Ovary (tissue), 7 donors: ENCODE measurements at regions not wholly inside any gene's neighbourhood (a gene's known extent, or its start where the extent isn't known, plus 50 kb on each side); places are given as distances from the start of the nearest gene placed in this dataset.

ENCODE experiments used
- DNase-seq, 5 donors: peaks; one replicate each; pipeline ENCODE4 v3.0.0-alpha.2; 2019 to 2020
- H3K27ac ChIP-seq, 2 donors: fragments of 200-600 bp; one replicate each; pipeline versions ENCODE4 v1.5.1 to v1.8.0; 2019 to 2022
- H3K27me3 ChIP-seq: fragments of 200-600 bp; one replicate; pipeline ENCODE4 v1.8.0; 2022
- H3K36me3 ChIP-seq: fragments of 200-600 bp; sonication (generic); one replicate; pipeline ENCODE4 v1.5.1; 2019
- H3K4me1 ChIP-seq: one replicate; pipeline ENCODE4 v1.8.1; 2013; ENCODE audit warnings: mild to moderate bottlenecking, moderate library complexity; ENCODE audit not compliant: insufficient read depth
- H3K4me3 ChIP-seq: fragments of 200-600 bp; sonication (generic); one replicate; pipeline ENCODE4 v1.5.1; 2017
- H3K9me3 ChIP-seq, 2 donors: fragments of 200-600 bp in 1 of 2; sonication (generic) in 1 of 2; one replicate each; pipeline versions ENCODE4 v1.5.1 to v1.8.1; 2013 to 2019; ENCODE audit warnings: mild to moderate bottlenecking in 1 of 2, moderate library complexity in 1 of 2
- EP300 ChIP-seq: sonication (generic); formaldehyde crosslinking; IDR thresholded peaks from one replicate; pipeline ENCODE4 v1.6.1; 2017; ENCODE audit warnings: antibody characterized with exemption
- POLR2A ChIP-seq: fragments of 450-650 bp; IDR thresholded peaks from one replicate; pipeline ENCODE4 v1.6.1; 2017; ENCODE audit warnings: antibody characterized with exemption, mild to moderate bottlenecking, moderate library complexity
- WGBS, 3 donors: extraction: QIAGEN DNeasy Blood & Tissue Kit in 1 of 3; methylation state at CpG; one replicate each; pipeline versions ENCODE4 v1.1.5 to v1.1.7; 2013 to 2017; 5-methylcytosine and 5-hydroxymethylcytosine counted together
- intact Hi-C, 4 donors: fragments of 100-400 bp; cut with DNase I; formaldehyde crosslinking; loops; one replicate each; pipeline versions ENCODE4 v1.11.0 to v1.15.1; 2022 to 2023
- TF ChIP-seq, protein P1 (sequence below), 3 donors: fragments of 450-650 bp in 2 of 3; fragments of 200-600 bp in 1 of 3; IDR thresholded peaks; one replicate each; pipeline versions ENCODE4 v1.5.1 to v1.8.0; 2016 to 2022; ENCODE audit warnings: antibody characterized with exemption in 3 of 3, mild to moderate bottlenecking in 1 of 3
- donor health status: DM: no; HTN: no; CAD: no; lungs with moderate emphysema.
- donor health status: DM: no; HTN: no; CAD: no.
- donor health status: Bipolar disorder and iron deficiency.
- donor health status: DM: no; HTN: no; CAD: no.
- donor health status: DM: yes; HTN: yes; CAD: no.

DNA sequence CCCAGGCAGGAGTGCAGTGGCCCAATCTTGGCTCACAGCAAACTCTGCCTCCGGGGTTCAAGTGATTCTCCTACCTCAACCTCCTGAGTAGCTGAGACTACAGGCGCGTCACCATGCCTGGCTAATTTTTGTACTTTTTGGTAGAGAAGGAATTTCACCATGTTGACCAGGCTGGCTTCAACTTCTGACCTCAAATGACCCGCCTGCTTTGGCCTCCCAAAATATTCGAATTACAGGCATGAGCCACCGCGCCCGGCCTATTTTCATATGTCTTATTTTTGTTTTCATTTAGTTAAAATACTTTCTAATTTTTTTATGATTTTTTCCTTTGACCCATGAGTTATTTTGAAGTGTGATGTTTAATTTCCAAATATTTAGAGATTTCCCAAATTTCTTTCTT is 143.6 kb upstream of the VRK1 start:
- Histone ChIP-seq H3K27ac (no peak overlapping the region), H3K4me3 (no peak overlapping the region), H3K27me3 (no peaks in the 10 kb centered on the region), H3K4me1 (no peaks in the 10 kb centered on the region), H3K9me3 (no peaks in the 10 kb centered on the region), H3K36me3 (no peaks in the 10 kb centered on the region)
- TF ChIP-seq, protein P1, sequence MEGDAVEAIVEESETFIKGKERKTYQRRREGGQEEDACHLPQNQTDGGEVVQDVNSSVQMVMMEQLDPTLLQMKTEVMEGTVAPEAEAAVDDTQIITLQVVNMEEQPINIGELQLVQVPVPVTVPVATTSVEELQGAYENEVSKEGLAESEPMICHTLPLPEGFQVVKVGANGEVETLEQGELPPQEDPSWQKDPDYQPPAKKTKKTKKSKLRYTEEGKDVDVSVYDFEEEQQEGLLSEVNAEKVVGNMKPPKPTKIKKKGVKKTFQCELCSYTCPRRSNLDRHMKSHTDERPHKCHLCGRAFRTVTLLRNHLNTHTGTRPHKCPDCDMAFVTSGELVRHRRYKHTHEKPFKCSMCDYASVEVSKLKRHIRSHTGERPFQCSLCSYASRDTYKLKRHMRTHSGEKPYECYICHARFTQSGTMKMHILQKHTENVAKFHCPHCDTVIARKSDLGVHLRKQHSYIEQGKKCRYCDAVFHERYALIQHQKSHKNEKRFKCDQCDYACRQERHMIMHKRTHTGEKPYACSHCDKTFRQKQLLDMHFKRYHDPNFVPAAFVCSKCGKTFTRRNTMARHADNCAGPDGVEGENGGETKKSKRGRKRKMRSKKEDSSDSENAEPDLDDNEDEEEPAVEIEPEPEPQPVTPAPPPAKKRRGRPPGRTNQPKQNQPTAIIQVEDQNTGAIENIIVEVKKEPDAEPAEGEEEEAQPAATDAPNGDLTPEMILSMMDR (IDR thresholded peaks at IDR 0.05), result no peak
- TF ChIP-seq POLR2A (no peak), EP300 (no peak)
- no peak for DNase-seq
- intact Hi-C loops, result no loop called here
- 91 to 92% (median 92%) methylated on average over 8 of the region's 8 CpGs for WGBS, 3 donors

DNA sequence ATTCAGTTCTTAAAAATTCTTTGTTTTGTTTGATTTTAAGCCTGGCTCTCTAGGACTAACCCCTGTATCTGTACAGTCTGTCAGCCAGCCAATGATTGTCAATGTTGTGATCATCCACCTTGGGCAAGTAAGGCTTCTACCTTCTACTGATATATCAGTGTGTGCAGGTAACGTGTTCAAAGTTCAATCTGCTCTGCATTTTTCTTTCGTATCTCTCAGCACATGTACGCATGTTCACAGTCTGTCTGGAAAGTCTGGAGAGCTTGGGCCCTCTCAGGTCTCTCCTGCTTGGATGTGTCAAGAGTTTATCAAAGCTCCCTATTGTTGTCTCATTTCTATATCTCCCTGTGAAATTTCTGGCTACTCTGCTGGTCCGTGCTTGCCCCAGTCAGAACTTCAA is 138.6 kb upstream of the VRK1 start:
- Histone ChIP-seq H3K27me3 (no peaks in the 10 kb centered on the region), H3K4me3 (no peak overlapping the region), H3K36me3 (no peaks in the 10 kb centered on the region), H3K27ac (no peak overlapping the region), H3K9me3 (no peaks in the 10 kb centered on the region), H3K4me1 (no peaks in the 10 kb centered on the region)
- WGBS, 3 donors, result 83 to 87% (median 85%) methylated on average over 4 of the region's 4 CpGs
- intact Hi-C loops, result no loop called here
- TF ChIP-seq EP300 (no peak), POLR2A (no peak)
- TF ChIP-seq, protein P1 (IDR thresholded peaks at IDR 0.05), result no peak
- no peak for DNase-seq

DNA sequence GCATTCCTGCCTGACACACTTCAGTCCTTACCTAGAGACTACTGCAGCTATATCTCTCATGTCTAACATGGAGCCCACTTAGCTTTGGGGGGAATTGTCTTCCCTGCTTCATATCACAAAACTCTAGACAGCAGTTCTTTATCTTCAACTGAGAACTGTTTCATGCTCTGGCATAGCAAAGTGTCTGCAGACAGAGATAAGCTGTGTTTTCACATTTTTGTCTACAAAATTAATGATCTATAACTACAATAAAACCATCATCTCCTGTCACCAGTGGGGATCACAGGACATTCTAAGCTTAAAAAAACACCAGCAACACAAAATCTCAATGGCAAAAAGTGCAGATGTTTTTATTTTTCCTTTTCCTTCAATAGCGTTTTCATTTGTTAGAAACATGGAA is 137.1 kb upstream of the VRK1 start:
- TF ChIP-seq EP300 (no peak), POLR2A (no peak)
- TF ChIP-seq, protein P1 (IDR thresholded peaks at IDR 0.05), result no peak
- no peak for DNase-seq
- no peaks in the 10 kb centered on the region for H3K4me1 ChIP-seq
- 2 to 5% (median 3%) methylated on average over 1 of the region's 1 CpG for WGBS, 3 donors
- no peaks in the 10 kb centered on the region for H3K27me3 ChIP-seq
- H3K9me3 ChIP-seq, result no peaks in the 10 kb centered on the region
- H3K36me3 ChIP-seq, result no peaks in the 10 kb centered on the region
- no peak overlapping the region for H3K27ac ChIP-seq
- H3K4me3 ChIP-seq, result no peak overlapping the region
- intact Hi-C loops, result no loop called here

DNA sequence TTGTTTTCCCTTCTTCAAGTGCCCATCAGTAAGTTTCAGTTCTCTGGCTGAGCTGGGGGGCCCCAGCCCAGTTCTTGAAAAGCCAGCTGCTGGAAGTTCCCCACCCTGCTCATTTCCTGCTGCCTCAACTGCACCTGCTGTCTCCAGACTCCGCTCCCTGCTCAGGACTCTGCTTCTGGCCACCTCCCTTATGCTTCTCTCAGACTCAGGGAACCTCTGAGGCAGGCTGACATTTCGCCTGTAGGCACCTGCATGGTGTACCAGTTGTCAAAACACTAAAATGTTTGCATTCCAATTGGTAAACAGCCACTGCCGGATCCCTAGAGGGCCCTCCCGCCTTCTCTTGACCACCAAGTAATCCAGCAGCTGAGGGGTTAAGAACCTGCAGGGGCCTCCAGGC is 136.5 kb upstream of the VRK1 start:
- intact Hi-C loops, result no loop called here
- Histone ChIP-seq H3K27me3 (no peaks in the 10 kb centered on the region), H3K4me3 (no peak overlapping the region), H3K4me1 (no peaks in the 10 kb centered on the region), H3K27ac (no peak overlapping the region), H3K9me3 (no peaks in the 10 kb centered on the region), H3K36me3 (no peaks in the 10 kb centered on the region)
- 9 to 23% (median 13%) methylated on average over 4 of the region's 4 CpGs for WGBS, 3 donors
- TF ChIP-seq EP300, result no peak
- TF ChIP-seq POLR2A, result no peak
- TF ChIP-seq, protein P1 (IDR thresholded peaks at IDR 0.05), result no peak
- DNase-seq, result no peak
